HG02981 (cell line): ENCODE measurements at regions not wholly inside any gene's neighbourhood (a gene's known extent, or its start where the extent isn't known, plus 50 kb on each side); places are given as distances from the start of the nearest gene placed in this dataset.
"Not testable (repeated sequence)": the region's sequence is repeated elsewhere in the genome, so short reads cannot be mapped to it uniquely, and the experiment has no call there.

Experiments used
- ATAC-seq: cut with Tn5 transposase; IDR thresholded peaks from one replicate; pipeline ENCODE4 v1.9.1; 2021; ENCODE audit warnings: mild to moderate bottlenecking, moderate library complexity; ENCODE audit not compliant: unreplicated experiment

- no peak for ATAC-seq
Measured at GRCh38 chr11:64428693-64429092, 69.7 kb downstream of the RPS6KA4 start.

GRCh38 chr11:64429970-64430369, 71.0 kb downstream of the RPS6KA4 start:
- ATAC-seq = no peak

GRCh38 chr11:64430645-64431044, 71.7 kb downstream of the RPS6KA4 start:
- ATAC-seq = no peak

- no peak for ATAC-seq
Measured at GRCh38 chr11:64436000-64436399, 77.0 kb downstream of the RPS6KA4 start.

GRCh38 chr11:64437426-64437825, 78.5 kb downstream of the RPS6KA4 start:
- ATAC-seq = no peak

- ATAC-seq = no peak
Measured at GRCh38 chr11:64438986-64439771, 80.2 kb downstream of the RPS6KA4 start.

- not testable (repeated sequence) for ATAC-seq
Measured at GRCh38 chr11:64439772-64440491, 81.0 kb downstream of the RPS6KA4 start.

- no peak for ATAC-seq
Measured at GRCh38 chr11:64441127-64441526, 82.2 kb downstream of the RPS6KA4 start.

- ATAC-seq = no peak
Measured at GRCh38 chr11:64443001-64443400, 84.0 kb downstream of the RPS6KA4 start.

- ATAC-seq = no peak
Measured at GRCh38 chr11:64444838-64445441, 86.0 kb downstream of the RPS6KA4 start.

- no peak for ATAC-seq
Measured at GRCh38 chr11:64445651-64446050, 86.7 kb downstream of the RPS6KA4 start.

- peak; percentile 33 for ATAC-seq
Measured at GRCh38 chr11:64447831-64448598, 89.1 kb downstream of the RPS6KA4 start.

GRCh38 chr11:64448599-64449380, 89.8 kb downstream of the RPS6KA4 start:
- peak; percentile 45 for ATAC-seq

GRCh38 chr11:64449381-64450167, 90.6 kb downstream of the RPS6KA4 start:
- no peak for ATAC-seq

- ATAC-seq = no peak
Measured at GRCh38 chr11:64450168-64450560, 91.2 kb downstream of the RPS6KA4 start.

- no peak for ATAC-seq
Measured at GRCh38 chr11:64451856-64452255, 92.9 kb downstream of the RPS6KA4 start.

GRCh38 chr11:64453466-64453865, 94.5 kb downstream of the RPS6KA4 start:
- no peak for ATAC-seq

GRCh38 chr11:64455456-64456261, 96.7 kb downstream of the RPS6KA4 start:
- no peak for ATAC-seq
